Hippocampal formation (tissue), 2 donors: ENCODE measurements at regions not wholly inside any gene's neighbourhood (a gene's known extent, or its start where the extent isn't known, plus 50 kb on each side); places are given as distances from the start of the nearest gene placed in this dataset.
A peak's percentile ranks its signal among the peaks of the same experiment; 100 is the strongest.

Experiments used
- DNase-seq, 2 donors: peaks; one replicate each; lab custom pipeline; 2025; lab: John Stamatoyannopoulos, UW

DNA sequence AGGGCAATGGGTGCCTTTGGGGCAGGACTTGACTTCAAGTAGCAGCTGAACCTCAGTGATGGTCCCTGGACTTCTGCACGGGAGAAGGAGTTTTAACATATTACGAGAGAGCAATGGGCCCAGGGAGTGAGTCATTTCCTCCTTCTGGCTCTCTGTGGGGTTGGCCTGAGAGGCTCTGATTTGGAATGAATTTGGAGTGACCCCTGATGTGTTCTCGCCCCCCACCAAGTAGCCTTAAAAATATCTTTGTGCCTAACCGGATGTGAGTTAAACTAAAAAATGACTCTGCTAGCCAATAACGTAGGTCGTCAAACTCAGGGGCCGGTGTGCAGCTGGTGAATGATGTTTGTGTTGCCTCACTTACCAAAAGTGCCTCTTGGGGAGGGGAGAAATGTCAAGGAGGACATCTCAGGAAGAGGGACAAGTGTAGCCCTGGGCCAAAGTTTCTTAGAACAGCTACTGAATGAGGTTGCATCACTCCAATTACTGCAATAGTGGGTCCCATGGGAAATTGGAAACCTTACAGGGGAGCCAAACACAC is 656.6 kb downstream of the INHBA start:
- no peak for DNase-seq

- no peak for DNase-seq
Measured at GRCh38 chr7:41045556-41046123, 657.2 kb downstream of the INHBA start.

GRCh38 chr7:41039981-41040380 is 662.9 kb downstream of the INHBA start:
- DNase-seq: no peak

- DNase-seq: no peak
Measured at GRCh38 chr7:41039386-41039953, 663.4 kb downstream of the INHBA start.

GRCh38 chr7:41038211-41038610 is 664.7 kb downstream of the INHBA start:
- no peak for DNase-seq

DNA sequence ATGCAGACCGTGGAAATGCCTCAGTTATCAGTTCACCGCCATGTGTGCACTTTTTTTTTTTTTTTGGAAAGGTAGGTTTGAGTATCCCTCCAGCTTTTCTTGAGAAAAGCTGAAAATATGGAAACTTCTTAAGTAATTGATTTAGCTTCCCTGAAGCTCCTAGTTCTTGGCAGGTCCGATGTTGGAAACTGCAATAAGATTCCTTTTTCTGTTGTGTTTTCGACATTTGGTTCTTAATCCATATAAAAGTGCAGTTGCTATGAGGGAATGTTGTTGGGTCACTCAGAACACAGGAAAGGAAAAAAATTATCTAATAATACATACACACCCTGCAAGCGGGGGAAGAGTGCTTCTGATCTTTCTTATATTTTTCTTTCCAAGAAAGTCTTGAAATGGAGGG is 665.2 kb downstream of the INHBA start:
- DNase-seq: no peak

DNA sequence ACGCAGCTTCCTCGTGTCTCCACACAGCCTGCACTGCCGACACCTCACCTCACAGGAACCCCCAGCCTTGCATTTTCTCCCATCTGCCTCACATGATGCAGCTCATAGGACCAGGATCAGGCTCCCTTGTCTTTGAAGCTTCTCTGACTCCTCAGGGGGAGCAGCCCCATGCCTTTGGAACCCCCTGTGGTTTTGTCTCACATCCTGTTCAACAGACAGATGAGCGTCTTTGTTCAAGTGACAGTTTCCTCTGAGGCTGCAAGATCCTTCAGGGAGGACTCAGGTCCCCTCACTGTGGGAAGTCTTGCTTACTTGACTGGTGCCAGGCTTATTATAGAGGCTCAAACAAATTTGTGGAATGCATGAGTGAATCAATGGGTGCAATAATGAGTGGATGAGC is 667.1 kb downstream of the INHBA start:
- DNase-seq: no peak

DNA sequence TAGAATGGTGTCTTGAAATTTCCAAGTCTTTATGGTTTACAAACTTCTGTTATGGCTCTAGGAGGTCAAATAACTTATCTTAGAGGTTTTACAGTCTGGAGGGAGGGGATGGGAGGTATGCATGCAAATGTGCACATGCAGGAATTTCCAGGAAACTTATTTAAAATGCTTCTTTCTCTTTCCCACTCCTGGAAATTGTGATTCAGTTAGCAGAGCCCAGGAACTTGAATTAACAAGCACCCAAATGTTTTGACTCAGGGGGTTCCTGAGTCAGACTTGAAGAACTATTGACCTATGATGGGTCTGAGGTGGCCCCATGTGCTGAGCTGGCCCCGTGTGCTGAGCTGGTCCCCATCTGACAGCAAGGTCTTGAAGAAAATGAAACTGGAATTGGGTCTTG is 669.4 kb downstream of the INHBA start:
- DNase-seq: no peak

DNA sequence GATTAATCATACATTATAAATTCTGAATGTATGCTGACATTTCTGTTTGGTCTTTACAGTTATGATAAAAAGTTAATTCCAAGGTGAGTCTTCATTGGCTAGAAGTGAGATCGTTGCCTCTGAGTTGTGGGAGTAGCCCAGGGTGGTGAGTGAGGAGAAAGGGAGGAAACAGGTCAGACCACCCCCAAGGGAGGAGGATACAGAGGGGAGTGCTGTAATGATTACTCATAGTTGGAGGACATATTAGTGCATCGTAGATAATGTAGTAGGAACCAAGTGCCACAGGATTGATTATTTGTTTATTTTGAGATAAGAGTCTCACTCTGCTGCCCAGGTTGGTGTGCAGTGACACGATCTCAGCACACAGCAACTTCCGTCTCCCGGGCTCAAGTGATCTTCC is 672.2 kb downstream of the INHBA start:
- no peak for DNase-seq

GRCh38 chr7:41029072-41029499 is 673.8 kb downstream of the INHBA start:
- DNase-seq: no peak

DNA sequence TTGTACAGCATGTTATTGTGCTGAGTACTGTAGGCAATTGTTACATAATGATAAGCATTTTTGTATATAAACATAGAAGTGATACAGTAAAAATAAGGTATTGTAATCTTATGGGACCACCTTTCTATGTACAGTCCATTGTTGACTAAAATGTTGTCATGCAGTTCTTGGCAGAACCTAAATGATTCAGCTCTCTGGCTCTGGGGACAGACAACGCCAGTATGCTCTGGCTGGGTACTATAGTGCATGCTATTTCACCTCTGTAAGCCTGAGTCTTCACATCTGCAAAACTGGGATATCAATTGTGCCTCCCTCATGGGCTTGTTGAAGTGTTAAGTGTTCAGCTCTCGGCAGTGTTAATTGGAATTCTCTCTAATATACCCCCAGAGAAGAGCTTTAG is 674.3 kb downstream of the INHBA start:
- no peak for DNase-seq

GRCh38 chr7:41027428-41028115 is 675.3 kb downstream of the INHBA start:
- DNase-seq: no peak

- DNase-seq: no peak
Measured at GRCh38 chr7:41024126-41024525, 678.8 kb downstream of the INHBA start.

GRCh38 chr7:41020056-41020455 is 682.8 kb downstream of the INHBA start:
- DNase-seq: no peak

- DNase-seq: no peak
Measured at GRCh38 chr7:41013117-41013516, 689.8 kb downstream of the INHBA start.

DNA sequence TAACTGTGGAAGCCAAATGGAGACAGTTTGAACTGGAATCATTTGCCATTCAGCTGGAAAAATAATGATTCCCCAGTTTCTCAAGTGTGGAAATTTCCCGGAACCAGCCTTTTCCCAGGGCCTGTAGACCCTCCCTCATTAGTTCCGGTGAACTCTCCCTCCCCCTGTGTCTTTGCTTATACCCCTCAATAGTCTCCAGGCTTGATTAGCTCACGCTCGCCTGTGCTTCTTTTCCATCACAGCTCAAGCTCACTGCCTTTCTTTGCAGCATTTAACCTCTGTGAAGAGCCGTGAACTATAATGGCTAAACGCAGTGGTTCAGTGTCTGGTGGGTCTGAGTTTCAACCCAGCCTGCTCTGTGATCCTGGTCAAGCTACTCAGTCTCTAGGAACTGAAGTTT is 690.8 kb downstream of the INHBA start:
- no peak for DNase-seq

- DNase-seq: no peak
Measured at GRCh38 chr7:41010967-41011366, 691.9 kb downstream of the INHBA start.

- DNase-seq: peak in 1 of 2 donors; percentile 32
Measured at GRCh38 chr7:41010418-41010817, 692.5 kb downstream of the INHBA start.

DNA sequence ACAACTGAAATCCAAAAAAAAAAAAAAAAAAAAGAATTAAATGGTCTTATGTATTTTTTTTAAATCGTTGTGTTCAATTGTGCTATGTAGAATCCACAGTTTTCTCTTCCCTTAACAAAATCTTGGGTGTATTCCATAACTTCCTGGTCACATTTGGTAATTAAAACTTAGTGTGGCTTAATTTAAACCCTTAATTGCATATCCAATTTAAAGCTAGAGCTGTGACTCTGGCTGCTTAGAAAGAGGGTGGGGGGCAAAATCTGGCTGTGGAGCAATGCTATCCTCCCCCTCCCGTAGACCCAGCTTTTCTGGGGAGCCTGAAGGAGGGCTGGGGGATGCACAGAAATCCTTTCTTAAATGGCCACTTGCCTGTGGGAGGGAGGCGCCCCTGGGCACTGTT is 695.1 kb downstream of the INHBA start:
- no peak for DNase-seq

- no peak for DNase-seq
Measured at GRCh38 chr7:41007351-41007751, 695.5 kb downstream of the INHBA start.

DNA sequence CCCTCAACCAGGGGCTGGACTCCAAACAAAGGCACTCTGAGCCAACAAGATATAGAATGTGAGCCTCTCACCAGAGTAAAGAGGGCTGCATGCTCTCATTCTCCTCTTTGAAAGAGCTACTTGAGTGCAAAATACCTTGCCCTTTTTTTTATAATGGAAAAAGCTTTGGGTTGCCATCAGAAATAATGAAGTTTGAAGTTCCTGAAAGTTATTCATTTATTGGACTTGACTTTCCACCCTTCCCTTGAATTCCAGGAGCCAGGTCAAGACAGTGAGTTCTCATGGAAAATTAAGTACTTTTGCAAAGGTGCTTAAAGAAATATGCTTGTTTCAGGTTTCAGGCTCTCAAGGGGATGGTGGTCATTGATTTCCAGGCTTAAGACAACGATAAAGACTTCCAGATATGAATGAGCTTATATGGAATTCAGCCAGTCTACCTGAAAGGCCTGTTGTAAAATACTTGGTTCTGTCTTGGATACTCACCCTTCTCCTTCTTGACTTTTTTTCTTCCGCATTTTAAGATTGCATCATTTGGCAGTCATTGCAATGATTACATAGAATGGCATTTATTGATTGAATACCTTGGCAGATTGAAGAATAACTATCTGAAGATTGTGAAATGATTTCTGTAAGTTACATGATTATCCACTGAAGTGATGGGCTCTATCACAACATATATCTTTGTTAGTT is 696.4 kb downstream of the INHBA start:
- DNase-seq: no peak

DNA sequence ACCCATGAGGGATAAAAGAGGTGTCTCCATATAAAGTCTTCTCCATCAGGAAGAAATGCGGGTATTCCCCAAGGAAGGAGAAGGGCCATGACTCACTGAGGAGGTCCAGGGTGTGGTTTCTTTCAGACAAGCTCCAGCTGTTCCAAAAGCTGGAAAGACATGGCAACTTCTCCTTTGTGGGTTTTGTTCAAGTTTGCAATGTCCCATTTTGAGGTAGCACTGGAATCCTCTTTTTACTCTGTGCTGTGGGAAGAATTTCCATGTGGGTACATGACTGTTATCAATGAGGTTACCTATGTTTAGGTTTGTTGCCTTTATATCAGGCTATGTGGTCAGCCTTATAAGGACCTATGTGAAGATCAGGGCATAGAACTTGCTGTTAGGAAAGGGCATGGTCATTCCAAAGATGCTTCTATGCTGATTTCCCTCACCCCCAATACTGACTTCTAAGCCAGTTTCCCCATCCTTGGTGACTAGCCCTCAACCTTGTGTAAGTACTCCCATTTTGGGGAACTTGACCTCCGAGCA is 697.5 kb downstream of the INHBA start:
- no peak for DNase-seq

DNA sequence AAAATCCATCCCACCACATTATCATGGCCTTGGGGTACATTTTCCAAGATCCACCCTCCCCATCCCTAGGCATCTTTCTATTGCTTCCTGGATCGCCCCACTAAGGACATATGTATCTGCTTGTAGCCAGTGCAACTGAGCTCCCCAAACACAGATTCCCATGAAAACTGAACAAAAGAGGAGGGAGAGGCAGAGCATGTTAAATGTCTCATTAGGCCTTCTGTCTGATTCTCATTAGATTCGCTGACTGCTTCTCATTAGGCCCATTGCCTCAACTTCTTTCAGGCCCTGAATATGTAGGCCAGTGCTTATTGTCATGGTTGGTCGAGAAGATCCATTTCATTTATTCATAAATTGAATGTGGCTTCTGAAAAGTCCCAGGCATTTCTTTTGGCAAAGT is 698.9 kb downstream of the INHBA start:
- no peak for DNase-seq
